Neural progenitor cell (in vitro differentiated cells): ENCODE measurements at regions not wholly inside any gene's neighbourhood (a gene's known extent, or its start where the extent isn't known, plus 50 kb on each side); places are given as distances from the start of the nearest gene placed in this dataset.

Experiments used
- EZH2 ChIP-seq: fragments of 200-600 bp; sonication (generic); IDR thresholded peaks from 2 replicates; pipeline ENCODE4 v1.6.1; 2017; ENCODE audit warnings: antibody characterized with exemption, mild to moderate bottlenecking, moderate library complexity
- EZH2phosphoT487 ChIP-seq: fragments of 200-600 bp; sonication (generic); IDR thresholded peaks from 2 replicates; pipeline ENCODE4 v1.6.1; 2017; ENCODE audit warnings: antibody characterized with exemption
- TF ChIP-seq, protein P1 (sequence below): fragments of 200-600 bp; sonication (generic); IDR thresholded peaks from 2 replicates; pipeline ENCODE4 v1.5.1; 2017; ENCODE audit warnings: antibody characterized with exemption, mild to moderate bottlenecking

GRCh38 chr15:31455499-31455898 is 128.9 kb downstream of the KLF13 start:
- no peak for TF ChIP-seq EZH2phosphoT487
- TF ChIP-seq, protein P1, sequence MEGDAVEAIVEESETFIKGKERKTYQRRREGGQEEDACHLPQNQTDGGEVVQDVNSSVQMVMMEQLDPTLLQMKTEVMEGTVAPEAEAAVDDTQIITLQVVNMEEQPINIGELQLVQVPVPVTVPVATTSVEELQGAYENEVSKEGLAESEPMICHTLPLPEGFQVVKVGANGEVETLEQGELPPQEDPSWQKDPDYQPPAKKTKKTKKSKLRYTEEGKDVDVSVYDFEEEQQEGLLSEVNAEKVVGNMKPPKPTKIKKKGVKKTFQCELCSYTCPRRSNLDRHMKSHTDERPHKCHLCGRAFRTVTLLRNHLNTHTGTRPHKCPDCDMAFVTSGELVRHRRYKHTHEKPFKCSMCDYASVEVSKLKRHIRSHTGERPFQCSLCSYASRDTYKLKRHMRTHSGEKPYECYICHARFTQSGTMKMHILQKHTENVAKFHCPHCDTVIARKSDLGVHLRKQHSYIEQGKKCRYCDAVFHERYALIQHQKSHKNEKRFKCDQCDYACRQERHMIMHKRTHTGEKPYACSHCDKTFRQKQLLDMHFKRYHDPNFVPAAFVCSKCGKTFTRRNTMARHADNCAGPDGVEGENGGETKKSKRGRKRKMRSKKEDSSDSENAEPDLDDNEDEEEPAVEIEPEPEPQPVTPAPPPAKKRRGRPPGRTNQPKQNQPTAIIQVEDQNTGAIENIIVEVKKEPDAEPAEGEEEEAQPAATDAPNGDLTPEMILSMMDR: peak; percentile 32
- no peak for TF ChIP-seq EZH2
